ENCODE measurements at regions not wholly inside any gene's neighbourhood (a gene's known extent, or its start where the extent isn't known, plus 50 kb on each side); places are given as distances from the start of the nearest gene placed in this dataset.

DNA sequence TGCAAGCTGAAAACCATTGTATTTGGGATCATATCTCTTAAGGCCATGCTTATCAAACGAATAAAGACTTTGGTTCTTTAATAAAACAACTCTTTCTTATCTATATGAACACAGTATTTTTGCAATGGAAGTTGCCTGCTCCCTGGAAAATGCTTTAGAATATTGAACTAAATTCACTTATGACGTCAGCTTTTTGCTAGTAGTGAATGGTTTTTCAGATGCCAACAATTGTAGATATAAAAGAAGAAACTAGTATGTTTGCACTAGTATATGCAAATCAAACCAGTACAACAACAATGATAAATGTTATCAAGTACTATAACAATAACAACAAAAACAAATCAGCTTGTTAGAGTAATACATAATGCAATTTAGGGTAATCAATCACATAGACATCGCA, 1462.9 kb downstream of the SUCLG1 start:
- no peaks in the 10 kb centered on the region for H3K4me1 ChIP-seq (ENCODE audit: control insufficient read depth, low read length)

DNA sequence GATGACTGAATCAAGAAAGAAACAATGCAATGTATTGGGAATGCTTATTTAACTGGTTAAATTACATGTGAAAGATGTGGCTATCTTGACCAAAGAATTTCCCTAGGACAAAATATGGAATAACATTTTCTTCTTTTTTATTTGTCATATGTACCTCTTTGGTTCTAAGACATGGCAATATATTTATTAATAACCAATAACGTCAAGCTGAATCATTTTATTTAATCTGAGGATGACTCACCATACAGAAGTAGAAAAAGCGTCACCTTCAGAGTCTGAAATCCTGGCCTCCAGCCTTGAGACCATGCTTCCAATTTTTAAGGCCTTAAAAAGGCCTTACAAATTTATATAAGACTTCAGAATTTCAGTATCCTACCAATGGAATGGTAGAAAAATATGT, 1464.9 kb downstream of the SUCLG1 start:
- no peaks in the 10 kb centered on the region for H3K36me3 ChIP-seq (ENCODE audit: control insufficient read depth, low read length)
- no peaks in the 10 kb centered on the region for H3F3A ChIP-seq (ENCODE audit: control insufficient read depth, insufficient read depth)
- no peaks in the 10 kb centered on the region for H3K27me3 ChIP-seq (ENCODE audit: control insufficient read depth, low read length)
- no peak overlapping the region for H3K4me3 ChIP-seq (ENCODE audit: low read length)
- H3K9me2 ChIP-seq (replicated peaks; ENCODE audit: control insufficient read depth, low read length) = no peaks in the 10 kb centered on the region
- TF ChIP-seq, protein P1, sequence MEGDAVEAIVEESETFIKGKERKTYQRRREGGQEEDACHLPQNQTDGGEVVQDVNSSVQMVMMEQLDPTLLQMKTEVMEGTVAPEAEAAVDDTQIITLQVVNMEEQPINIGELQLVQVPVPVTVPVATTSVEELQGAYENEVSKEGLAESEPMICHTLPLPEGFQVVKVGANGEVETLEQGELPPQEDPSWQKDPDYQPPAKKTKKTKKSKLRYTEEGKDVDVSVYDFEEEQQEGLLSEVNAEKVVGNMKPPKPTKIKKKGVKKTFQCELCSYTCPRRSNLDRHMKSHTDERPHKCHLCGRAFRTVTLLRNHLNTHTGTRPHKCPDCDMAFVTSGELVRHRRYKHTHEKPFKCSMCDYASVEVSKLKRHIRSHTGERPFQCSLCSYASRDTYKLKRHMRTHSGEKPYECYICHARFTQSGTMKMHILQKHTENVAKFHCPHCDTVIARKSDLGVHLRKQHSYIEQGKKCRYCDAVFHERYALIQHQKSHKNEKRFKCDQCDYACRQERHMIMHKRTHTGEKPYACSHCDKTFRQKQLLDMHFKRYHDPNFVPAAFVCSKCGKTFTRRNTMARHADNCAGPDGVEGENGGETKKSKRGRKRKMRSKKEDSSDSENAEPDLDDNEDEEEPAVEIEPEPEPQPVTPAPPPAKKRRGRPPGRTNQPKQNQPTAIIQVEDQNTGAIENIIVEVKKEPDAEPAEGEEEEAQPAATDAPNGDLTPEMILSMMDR (IDR thresholded peaks at IDR 0.05; ENCODE audit: low read depth, low read length, poor library complexity, severe bottlenecking) = no peak
- no peak for TF ChIP-seq EZH2phosphoT487 (IDR thresholded peaks at IDR 0.05; ENCODE audit: borderline replicate concordance, low read length)
- no peak overlapping the region for H3K27ac ChIP-seq (ENCODE audit: low read depth, low read length)
- H3K4me2 ChIP-seq (ENCODE audit: low read length) = no peak overlapping the region
- no peaks in the 10 kb centered on the region for H4K20me1 ChIP-seq (ENCODE audit: control insufficient read depth, insufficient read depth, low read depth, low read length)
- H3K79me2 ChIP-seq (ENCODE audit: control insufficient read depth, low read length) = no peaks in the 10 kb centered on the region
- H3K4me1 ChIP-seq (ENCODE audit: control insufficient read depth, low read length) = no peaks in the 10 kb centered on the region
- H3K9me3 ChIP-seq (ENCODE audit: control insufficient read depth, insufficient read depth, low read length) = no peaks in the 10 kb centered on the region

More for the DNA sequence above, 1462.9 kb downstream of the SUCLG1 start:
- H3K4me3 ChIP-seq (ENCODE audit: low read length) = no peak overlapping the region
- no peaks in the 10 kb centered on the region for H3K27me3 ChIP-seq (ENCODE audit: control insufficient read depth, low read length)
- no peaks in the 10 kb centered on the region for H3K9me2 ChIP-seq (replicated peaks; ENCODE audit: control insufficient read depth, low read length)
- H3F3A ChIP-seq (ENCODE audit: control insufficient read depth, insufficient read depth) = no peaks in the 10 kb centered on the region
- H3K79me2 ChIP-seq (ENCODE audit: control insufficient read depth, low read length) = no peaks in the 10 kb centered on the region
- no peak overlapping the region for H3K27ac ChIP-seq (ENCODE audit: low read depth, low read length)
- H3K36me3 ChIP-seq (ENCODE audit: control insufficient read depth, low read length) = no peaks in the 10 kb centered on the region
- H3K4me2 ChIP-seq (ENCODE audit: low read length) = no peak overlapping the region
- TF ChIP-seq EZH2phosphoT487 (IDR thresholded peaks at IDR 0.05; ENCODE audit: borderline replicate concordance, low read length) = no peak
- TF ChIP-seq, protein P1 (IDR thresholded peaks at IDR 0.05; ENCODE audit: low read depth, low read length, poor library complexity, severe bottlenecking) = no peak
- H3K9me3 ChIP-seq (ENCODE audit: control insufficient read depth, insufficient read depth, low read length) = no peaks in the 10 kb centered on the region
- no peaks in the 10 kb centered on the region for H4K20me1 ChIP-seq (ENCODE audit: control insufficient read depth, insufficient read depth, low read depth, low read length)

DNA sequence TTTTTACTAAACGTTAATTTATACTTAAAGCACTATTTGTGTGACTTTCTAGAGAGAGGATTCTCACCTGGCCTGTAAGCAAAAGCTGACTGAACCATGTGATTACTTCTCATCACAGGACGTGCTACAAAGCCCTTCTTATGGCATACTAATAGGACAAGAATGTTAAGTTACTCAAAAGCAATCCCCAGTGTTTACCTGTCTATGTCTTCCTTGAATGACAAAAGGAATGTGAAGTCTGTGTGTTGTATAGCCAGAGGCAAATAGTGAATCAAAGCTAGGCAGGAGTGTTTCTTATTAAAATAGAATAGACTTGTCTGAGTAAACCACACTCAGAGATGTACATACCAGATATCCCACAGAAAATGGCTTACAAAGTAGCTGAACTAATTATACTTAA, 1465.5 kb downstream of the SUCLG1 start:
- Histone ChIP-seq H3K9me3 (ENCODE audit: control insufficient read depth, insufficient read depth, low read length) (no peaks in the 10 kb centered on the region), H3K27ac (ENCODE audit: low read depth, low read length) (no peak overlapping the region)

More for the DNA sequence above, 1465.5 kb downstream of the SUCLG1 start:
- Histone ChIP-seq H3F3A (ENCODE audit: control insufficient read depth, insufficient read depth) (no peaks in the 10 kb centered on the region), H3K36me3 (ENCODE audit: control insufficient read depth, low read length) (no peaks in the 10 kb centered on the region), H3K4me2 (ENCODE audit: low read length) (no peak overlapping the region), H3K4me3 (ENCODE audit: low read length) (no peak overlapping the region), H3K4me1 (ENCODE audit: control insufficient read depth, low read length) (no peaks in the 10 kb centered on the region), H3K79me2 (ENCODE audit: control insufficient read depth, low read length) (no peaks in the 10 kb centered on the region), H3K27me3 (ENCODE audit: control insufficient read depth, low read length) (no peaks in the 10 kb centered on the region), H4K20me1 (ENCODE audit: control insufficient read depth, insufficient read depth, low read depth, low read length) (no peaks in the 10 kb centered on the region), H3K9me2 (replicated peaks; ENCODE audit: control insufficient read depth, low read length) (no peaks in the 10 kb centered on the region)
- TF ChIP-seq EZH2phosphoT487 (IDR thresholded peaks at IDR 0.05; ENCODE audit: borderline replicate concordance, low read length) = no peak
- TF ChIP-seq, protein P1 (IDR thresholded peaks at IDR 0.05; ENCODE audit: low read depth, low read length, poor library complexity, severe bottlenecking) = no peak

Data from DOHH2 (cell line).